HCT116 (cell line): ENCODE measurements at regions not wholly inside any gene's neighbourhood (a gene's known extent, or its start where the extent isn't known, plus 50 kb on each side); places are given as distances from the start of the nearest gene placed in this dataset.
A peak's percentile ranks its signal among the peaks of the same experiment; 100 is the strongest.

Source experiments
- ATAC-seq: fragments of 200-7000 bp; cut with Tn5 transposase; 2 replicates; pipeline ENCODE4 v1.9.1; 2020; ENCODE audit warnings: mild to moderate bottlenecking, moderate library complexity
- BruUV-seq: library from RNA; stranded (reverse); fragments of 400-500 nt; replicated peaks from 2 replicates; lab custom pipeline; 2021; lab: Mats Ljungman, UMichigan
- CTCF ChIA-PET: fragments of 300-600 bp; sonication (Branson Sonifier 250); formaldehyde crosslinking; loops from one replicate; lab custom pipeline; 2021; ENCODE audit warnings: antibody characterized with exemption; lab: Charles Lee
- POLR2A ChIA-PET: fragments of 300-600, 350-600 bp; sonication (Branson Sonifier 250); formaldehyde crosslinking; loops from one replicate; lab custom pipeline; 2021; ENCODE audit warnings: antibody characterized with exemption; lab: Charles Lee
- RAD21 ChIA-PET, 2 experiments: fragments of 300-600 bp; sonication (Branson Sonifier 250); formaldehyde crosslinking; loops; one replicate each; lab custom pipeline; 2023; ENCODE audit warnings: low total read pairs in 2 of 2; ENCODE audit not compliant: uncharacterized antibody in 2 of 2, unreplicated experiment in 2 of 2, low non-redundant PET in 1 of 2; lab: Charles Lee
- DNase-seq: peaks from one replicate; pipeline ENCODE4 v3.0.0-alpha.2; 2010; ENCODE audit warnings: low read depth, low spot score
- H2AFZ ChIP-seq: fragments of 200-600 bp; shearing (Covaris generic), sonication (generic); 2 replicates; pipeline ENCODE4 v1.6.1; 2017; ENCODE audit warnings: low read depth, mixed run types, mixed read lengths, antibody characterized with exemption, low read length; ENCODE audit not compliant: poor library complexity, severe bottlenecking
- H3K27ac ChIP-seq: 2 replicates; pipeline ENCODE4 v1.5.1; 2012; ENCODE audit warnings: low read depth, low read length
- H3K27me3 ChIP-seq: fragments of 200-600 bp; sonication (generic); 2 replicates; pipeline ENCODE4 v1.6.1; 2016; ENCODE audit warnings: mixed run types, low read length, mixed read lengths; ENCODE audit not compliant: insufficient read depth
- H3K36me3 ChIP-seq, 2 experiments: fragments of 200-500 bp in 1 of 2; fragments of 200-600 bp in 1 of 2; sonication (Bioruptor generic) in 1 of 2; sonication (generic) in 1 of 2; 2 replicates each; pipeline versions ENCODE4 v1.5.1 to v1.6.1; 2014 to 2016; ENCODE audit warnings: low read length in 2 of 2, inconsistent platforms in 1 of 2, mixed read lengths in 1 of 2, mixed run types in 1 of 2; ENCODE audit not compliant: insufficient read depth in 2 of 2, control insufficient read depth in 1 of 2
- H3K4me1 ChIP-seq, 2 experiments: fragments of 200-600 bp in 1 of 2; sonication (generic) in 1 of 2; 2 replicates each; pipeline versions ENCODE4 v1.5.1 to v1.6.1; 2012 to 2017; ENCODE audit warnings: low read length in 2 of 2, inconsistent platforms in 1 of 2, mild to moderate bottlenecking in 1 of 2, mixed read lengths in 1 of 2, mixed run types in 1 of 2, moderate library complexity in 1 of 2; ENCODE audit not compliant: insufficient read depth in 2 of 2, control insufficient read depth in 1 of 2
- H3K4me2 ChIP-seq: fragments of 200-600 bp; sonication (generic); 2 replicates; pipeline ENCODE4 v1.6.1; 2017; ENCODE audit warnings: mixed run types, low read length, mixed read lengths
- H3K4me3 ChIP-seq, 2 experiments: fragments of 200-600 bp in 1 of 2; sonication (generic) in 1 of 2; replicated peaks in 1 of 2; 2 replicates each; pipeline ENCODE4 v1.5.1; 2011 to 2016; ENCODE audit warnings: low read length in 2 of 2, control low read depth in 1 of 2, low read depth in 1 of 2, mild to moderate bottlenecking in 1 of 2, mixed read lengths in 1 of 2, mixed run types in 1 of 2
- H3K79me2 ChIP-seq: fragments of 200-600 bp; sonication (generic); 2 replicates; pipeline ENCODE4 v1.6.1; 2017; ENCODE audit warnings: mild to moderate bottlenecking, mixed run types, low read length, moderate library complexity, mixed read lengths; ENCODE audit not compliant: insufficient read depth
- H3K9ac ChIP-seq: fragments of 200-600 bp; sonication (generic); 2 replicates; pipeline ENCODE4 v1.6.1; 2016; ENCODE audit warnings: low read length, mixed read lengths
- H3K9me2 ChIP-seq: fragments of 200-600 bp; sonication (generic), shearing (Covaris generic); 2 replicates; pipeline ENCODE4 v1.6.1; 2017; ENCODE audit warnings: mixed run types, mild to moderate bottlenecking, moderate library complexity; ENCODE audit not compliant: insufficient read depth
- H3K9me3 ChIP-seq, 2 experiments: fragments of 200-500 bp in 1 of 2; fragments of 200-600 bp in 1 of 2; sonication (Bioruptor generic) in 1 of 2; sonication (generic) in 1 of 2; 2 replicates each; pipeline ENCODE4 v1.6.1; 2014 to 2017; ENCODE audit warnings: low read length in 2 of 2, mixed read lengths in 2 of 2, inconsistent platforms in 1 of 2, low read depth in 1 of 2, mild to moderate bottlenecking in 1 of 2, mixed run types in 1 of 2, moderate library complexity in 1 of 2; ENCODE audit not compliant: control insufficient read depth in 1 of 2, insufficient read depth in 1 of 2
- H4K20me1 ChIP-seq: fragments of 200-600 bp; sonication (generic), shearing (Covaris generic); 2 replicates; pipeline ENCODE4 v1.6.1; 2017; ENCODE audit warnings: mixed run types, mild to moderate bottlenecking, moderate library complexity; ENCODE audit not compliant: insufficient read depth
- ATF3 ChIP-seq: IDR thresholded peaks from 2 replicates; pipeline ENCODE4 v1.6.1; 2012
- CBX3 ChIP-seq: IDR thresholded peaks from 2 replicates; pipeline ENCODE4 v1.6.1; 2012; ENCODE audit warnings: low read depth
- CEBPB ChIP-seq: IDR thresholded peaks from 2 replicates; pipeline ENCODE4 v1.6.1; 2012; ENCODE audit warnings: low read depth
- EZH2 ChIP-seq: fragments of 200-600 bp; sonication (generic); IDR thresholded peaks from 2 replicates; pipeline ENCODE4 v1.6.1; 2017; ENCODE audit warnings: antibody characterized with exemption, mixed run types
- EZH2phosphoT487 ChIP-seq: fragments of 200-600 bp; IDR thresholded peaks from 2 replicates; pipeline ENCODE4 v1.6.1; 2018; ENCODE audit warnings: antibody characterized with exemption, borderline replicate concordance
- FOSL1 ChIP-seq: IDR thresholded peaks from 2 replicates; pipeline ENCODE4 v1.6.1; 2012; ENCODE audit warnings: low read depth
- JUND ChIP-seq: IDR thresholded peaks from 2 replicates; pipeline ENCODE4 v1.6.1; 2012
- MAX ChIP-seq: IDR thresholded peaks from 2 replicates; pipeline ENCODE4 v1.6.1; 2012
- POLR2AphosphoS5 ChIP-seq: IDR thresholded peaks from 2 replicates; pipeline ENCODE4 v1.6.1; 2011; ENCODE audit warnings: mild to moderate bottlenecking, low read depth, low read length, moderate library complexity
- RAD21 ChIP-seq: IDR thresholded peaks from 2 replicates; pipeline ENCODE4 v1.6.1; 2012; ENCODE audit warnings: low read depth, mild to moderate bottlenecking
- SIN3A ChIP-seq: IDR thresholded peaks from 2 replicates; pipeline ENCODE4 v1.6.1; 2012; ENCODE audit warnings: low read depth
- SP1 ChIP-seq: IDR thresholded peaks from 2 replicates; pipeline ENCODE4 v1.6.1; 2012; ENCODE audit warnings: low read depth
- SRF ChIP-seq: IDR thresholded peaks from 2 replicates; pipeline ENCODE4 v1.6.1; 2012; ENCODE audit warnings: low read depth
- TCF7L2 ChIP-seq: IDR thresholded peaks from 2 replicates; pipeline ENCODE4 v1.7.0; 2011; ENCODE audit warnings: borderline replicate concordance, inconsistent platforms; ENCODE audit not compliant: insufficient read depth, insufficient read length; ENCODE audit errors: extremely low read depth
- YY1 ChIP-seq: IDR thresholded peaks from 2 replicates; pipeline ENCODE4 v1.6.1; 2011; ENCODE audit warnings: low read length, low read depth, moderate library complexity, mild to moderate bottlenecking; ENCODE audit not compliant: insufficient replicate concordance; ENCODE audit errors: extremely low read depth
- ZBTB33 ChIP-seq: IDR thresholded peaks from 2 replicates; pipeline ENCODE4 v1.6.1; 2011; ENCODE audit warnings: mild to moderate bottlenecking, low read length, moderate library complexity; ENCODE audit not compliant: insufficient replicate concordance; ENCODE audit errors: extremely low read depth
- ZFX ChIP-seq: fragments of 450-650 bp; IDR thresholded peaks from 2 replicates; pipeline ENCODE4 v1.6.1; 2017
- ZNF274 ChIP-seq: fragments of 200-500 bp; sonication (Bioruptor generic); IDR thresholded peaks from 2 replicates; pipeline ENCODE4 v1.6.1; 2014; ENCODE audit warnings: mild to moderate bottlenecking, low read depth, low read length, inconsistent platforms
- intact Hi-C: fragments of 100-400 bp; cut with micrococcal nuclease; formaldehyde crosslinking; loops from 2 replicates; pipeline ENCODE4 v1.10.0; 2022

- H3K4me3 ChIP-seq, result no peak overlapping the region
- H3K79me2 ChIP-seq, result no peaks in the 10 kb centered on the region
- no peaks in the 10 kb centered on the region for H4K20me1 ChIP-seq
- BruUV-seq, result no TSS peak
- ATAC-seq (no peak), DNase-seq (no peak)
- no peak overlapping the region for H3K9ac ChIP-seq
- H3K4me1 ChIP-seq, result peaks cover 0 to 7% of the 10 kb centered on the region in 2 experiments; a peak in 1 of 4 replicates
- ChIA-PET RAD21 (no interaction called here), CTCF (no interaction called here), POLR2A (no interaction called here)
- H3K36me3 ChIP-seq, result no peaks in the 10 kb centered on the region
- no peaks in the 10 kb centered on the region for H3K27me3 ChIP-seq
- TF ChIP-seq CBX3, result no peak
- TF ChIP-seq POLR2AphosphoS5, result no peak
- no peak for TF ChIP-seq ZNF274
- H2AFZ ChIP-seq, result no peak overlapping the region
- H3K9me3 ChIP-seq, result no peaks in the 10 kb centered on the region
- intact Hi-C loops, result no loop called here
- H3K27ac ChIP-seq, result no peak overlapping the region
- no peak overlapping the region for H3K4me2 ChIP-seq
- H3K9me2 ChIP-seq, result no peaks in the 10 kb centered on the region
Measured at GRCh38 chr2:162926907-162927306, 88.3 kb upstream of the KCNH7 start.

- H3K79me2 ChIP-seq, result no peaks in the 10 kb centered on the region
- H3K36me3 ChIP-seq, result no peaks in the 10 kb centered on the region
- no peak overlapping the region for H3K4me3 ChIP-seq
- peak overlapping the region; percentile 31 for H3K4me2 ChIP-seq
- H3K9me2 ChIP-seq, result no peaks in the 10 kb centered on the region
- peak; percentile 23 for DNase-seq
- CTCF ChIA-PET, result no interaction called here
- POLR2A ChIA-PET, result no interaction called here
- RAD21 ChIA-PET, result no interaction called here
- peak; percentile 59 for ATAC-seq
- H4K20me1 ChIP-seq, result no peaks in the 10 kb centered on the region
- no peak overlapping the region for H2AFZ ChIP-seq
- H3K27ac ChIP-seq, result no peak overlapping the region
- BruUV-seq, result no TSS peak
- no peak for TF ChIP-seq TCF7L2
- no peak for TF ChIP-seq ATF3
- TF ChIP-seq SRF, result 0 out of 2 replicates have a peak, but pooled peaks have one; percentile 32
- no peak for TF ChIP-seq SIN3A
- TF ChIP-seq POLR2AphosphoS5, result peak; percentile 27; the same call in 1 of the 2 replicates
- peak; percentile 62 for TF ChIP-seq SP1
- TF ChIP-seq ZNF274, result no peak
- peak; percentile 80 for TF ChIP-seq FOSL1
- no peak for TF ChIP-seq ZFX
- TF ChIP-seq EZH2phosphoT487, result no peak
- peak; percentile 54; the same call in 1 of the 2 replicates for TF ChIP-seq CEBPB
- no peak for TF ChIP-seq EZH2
- no peak for TF ChIP-seq YY1
- no peak for TF ChIP-seq ZBTB33
- peak; percentile 48; the same call in 1 of the 2 replicates for TF ChIP-seq JUND
- TF ChIP-seq RAD21, result no peak
- peak; percentile 51 for TF ChIP-seq MAX
- peaks cover 0 to 7% of the 10 kb centered on the region in 2 experiments; a peak in 1 of 4 replicates for H3K4me1 ChIP-seq
- intact Hi-C loops, result no loop called here
- no peaks in the 10 kb centered on the region for H3K27me3 ChIP-seq
- H3K9ac ChIP-seq, result no peak overlapping the region
- H3K9me3 ChIP-seq, result no peaks in the 10 kb centered on the region
Measured at GRCh38 chr2:162926501-162926900, 87.9 kb upstream of the KCNH7 start.
